ENCODE measurements at regions not wholly inside any gene's neighbourhood (a gene's known extent, or its start where the extent isn't known, plus 50 kb on each side); places are given as distances from the start of the nearest gene placed in this dataset.

DNA sequence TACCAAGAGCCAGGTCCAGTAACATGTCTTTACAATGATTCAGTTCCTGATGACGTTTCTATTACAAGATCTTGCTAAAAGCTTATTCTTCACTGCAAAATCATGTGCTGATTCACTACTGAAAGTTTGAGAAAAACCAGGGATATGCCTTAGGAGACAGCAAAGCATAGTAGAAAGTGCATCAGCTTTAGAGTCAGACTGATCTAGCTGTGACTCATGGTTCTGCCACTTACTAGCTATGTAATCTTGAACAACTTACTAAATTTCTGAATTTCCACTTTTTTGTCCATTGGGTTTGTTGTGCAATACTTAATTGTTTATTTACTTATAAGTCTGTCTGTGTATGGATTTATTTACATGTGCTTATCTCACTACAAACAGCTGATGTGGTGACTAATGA is 198.5 kb upstream of the RSPO3 start:
- TF ChIP-seq, protein P1, sequence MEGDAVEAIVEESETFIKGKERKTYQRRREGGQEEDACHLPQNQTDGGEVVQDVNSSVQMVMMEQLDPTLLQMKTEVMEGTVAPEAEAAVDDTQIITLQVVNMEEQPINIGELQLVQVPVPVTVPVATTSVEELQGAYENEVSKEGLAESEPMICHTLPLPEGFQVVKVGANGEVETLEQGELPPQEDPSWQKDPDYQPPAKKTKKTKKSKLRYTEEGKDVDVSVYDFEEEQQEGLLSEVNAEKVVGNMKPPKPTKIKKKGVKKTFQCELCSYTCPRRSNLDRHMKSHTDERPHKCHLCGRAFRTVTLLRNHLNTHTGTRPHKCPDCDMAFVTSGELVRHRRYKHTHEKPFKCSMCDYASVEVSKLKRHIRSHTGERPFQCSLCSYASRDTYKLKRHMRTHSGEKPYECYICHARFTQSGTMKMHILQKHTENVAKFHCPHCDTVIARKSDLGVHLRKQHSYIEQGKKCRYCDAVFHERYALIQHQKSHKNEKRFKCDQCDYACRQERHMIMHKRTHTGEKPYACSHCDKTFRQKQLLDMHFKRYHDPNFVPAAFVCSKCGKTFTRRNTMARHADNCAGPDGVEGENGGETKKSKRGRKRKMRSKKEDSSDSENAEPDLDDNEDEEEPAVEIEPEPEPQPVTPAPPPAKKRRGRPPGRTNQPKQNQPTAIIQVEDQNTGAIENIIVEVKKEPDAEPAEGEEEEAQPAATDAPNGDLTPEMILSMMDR (tag by site-specific recombination; IDR thresholded peaks at IDR 0.05): no peak
- TF ChIP-seq ZNF624 (tag by site-specific recombination; IDR thresholded peaks at IDR 0.05) (no peak), TCF7L2 (IDR thresholded peaks at IDR 0.05; ENCODE audit: borderline replicate concordance, low read depth, low read length) (no peak), ZNF549 (tag by site-specific recombination; IDR thresholded peaks at IDR 0.05) (no peak), ZNF660 (tag by site-specific recombination; IDR thresholded peaks at IDR 0.05) (no peak), KLF16 (tag by site-specific recombination; IDR thresholded peaks at IDR 0.05) (no peak), ZNF335 (tag by site-specific recombination; conservative IDR thresholded peaks at IDR 0.05) (no peak), ZNF701 (tag by site-specific recombination; IDR thresholded peaks at IDR 0.05) (no peak), BCL11A (tag by site-specific recombination; IDR thresholded peaks at IDR 0.05; ENCODE audit: low read depth) (no peak), ZNF366 (tag by site-specific recombination; conservative IDR thresholded peaks at IDR 0.05) (no peak), ZNF747 (tag by site-specific recombination; IDR thresholded peaks at IDR 0.05) (no peak)
- TF ChIP-seq, protein P2, sequence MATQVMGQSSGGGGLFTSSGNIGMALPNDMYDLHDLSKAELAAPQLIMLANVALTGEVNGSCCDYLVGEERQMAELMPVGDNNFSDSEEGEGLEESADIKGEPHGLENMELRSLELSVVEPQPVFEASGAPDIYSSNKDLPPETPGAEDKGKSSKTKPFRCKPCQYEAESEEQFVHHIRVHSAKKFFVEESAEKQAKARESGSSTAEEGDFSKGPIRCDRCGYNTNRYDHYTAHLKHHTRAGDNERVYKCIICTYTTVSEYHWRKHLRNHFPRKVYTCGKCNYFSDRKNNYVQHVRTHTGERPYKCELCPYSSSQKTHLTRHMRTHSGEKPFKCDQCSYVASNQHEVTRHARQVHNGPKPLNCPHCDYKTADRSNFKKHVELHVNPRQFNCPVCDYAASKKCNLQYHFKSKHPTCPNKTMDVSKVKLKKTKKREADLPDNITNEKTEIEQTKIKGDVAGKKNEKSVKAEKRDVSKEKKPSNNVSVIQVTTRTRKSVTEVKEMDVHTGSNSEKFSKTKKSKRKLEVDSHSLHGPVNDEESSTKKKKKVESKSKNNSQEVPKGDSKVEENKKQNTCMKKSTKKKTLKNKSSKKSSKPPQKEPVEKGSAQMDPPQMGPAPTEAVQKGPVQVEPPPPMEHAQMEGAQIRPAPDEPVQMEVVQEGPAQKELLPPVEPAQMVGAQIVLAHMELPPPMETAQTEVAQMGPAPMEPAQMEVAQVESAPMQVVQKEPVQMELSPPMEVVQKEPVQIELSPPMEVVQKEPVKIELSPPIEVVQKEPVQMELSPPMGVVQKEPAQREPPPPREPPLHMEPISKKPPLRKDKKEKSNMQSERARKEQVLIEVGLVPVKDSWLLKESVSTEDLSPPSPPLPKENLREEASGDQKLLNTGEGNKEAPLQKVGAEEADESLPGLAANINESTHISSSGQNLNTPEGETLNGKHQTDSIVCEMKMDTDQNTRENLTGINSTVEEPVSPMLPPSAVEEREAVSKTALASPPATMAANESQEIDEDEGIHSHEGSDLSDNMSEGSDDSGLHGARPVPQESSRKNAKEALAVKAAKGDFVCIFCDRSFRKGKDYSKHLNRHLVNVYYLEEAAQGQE (tag by site-specific recombination; IDR thresholded peaks at IDR 0.05): no peak
- TF ChIP-seq, protein P3, sequence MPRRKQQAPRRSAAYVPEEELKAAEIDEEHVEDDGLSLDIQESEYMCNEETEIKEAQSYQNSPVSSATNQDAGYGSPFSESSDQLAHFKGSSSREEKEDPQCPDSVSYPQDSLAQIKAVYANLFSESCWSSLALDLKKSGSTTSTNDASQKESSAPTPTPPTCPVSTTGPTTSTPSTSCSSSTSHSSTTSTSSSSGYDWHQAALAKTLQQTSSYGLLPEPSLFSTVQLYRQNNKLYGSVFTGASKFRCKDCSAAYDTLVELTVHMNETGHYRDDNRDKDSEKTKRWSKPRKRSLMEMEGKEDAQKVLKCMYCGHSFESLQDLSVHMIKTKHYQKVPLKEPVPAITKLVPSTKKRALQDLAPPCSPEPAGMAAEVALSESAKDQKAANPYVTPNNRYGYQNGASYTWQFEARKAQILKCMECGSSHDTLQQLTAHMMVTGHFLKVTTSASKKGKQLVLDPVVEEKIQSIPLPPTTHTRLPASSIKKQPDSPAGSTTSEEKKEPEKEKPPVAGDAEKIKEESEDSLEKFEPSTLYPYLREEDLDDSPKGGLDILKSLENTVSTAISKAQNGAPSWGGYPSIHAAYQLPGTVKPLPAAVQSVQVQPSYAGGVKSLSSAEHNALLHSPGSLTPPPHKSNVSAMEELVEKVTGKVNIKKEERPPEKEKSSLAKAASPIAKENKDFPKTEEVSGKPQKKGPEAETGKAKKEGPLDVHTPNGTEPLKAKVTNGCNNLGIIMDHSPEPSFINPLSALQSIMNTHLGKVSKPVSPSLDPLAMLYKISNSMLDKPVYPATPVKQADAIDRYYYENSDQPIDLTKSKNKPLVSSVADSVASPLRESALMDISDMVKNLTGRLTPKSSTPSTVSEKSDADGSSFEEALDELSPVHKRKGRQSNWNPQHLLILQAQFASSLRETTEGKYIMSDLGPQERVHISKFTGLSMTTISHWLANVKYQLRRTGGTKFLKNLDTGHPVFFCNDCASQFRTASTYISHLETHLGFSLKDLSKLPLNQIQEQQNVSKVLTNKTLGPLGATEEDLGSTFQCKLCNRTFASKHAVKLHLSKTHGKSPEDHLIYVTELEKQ (tag by site-specific recombination; IDR thresholded peaks at IDR 0.05; ENCODE audit: borderline replicate concordance): no peak

Measured in HEK293 (cell line).